ENCODE measurements at regions not wholly inside any gene's neighbourhood (a gene's known extent, or its start where the extent isn't known, plus 50 kb on each side); places are given as distances from the start of the nearest gene placed in this dataset.

DNA sequence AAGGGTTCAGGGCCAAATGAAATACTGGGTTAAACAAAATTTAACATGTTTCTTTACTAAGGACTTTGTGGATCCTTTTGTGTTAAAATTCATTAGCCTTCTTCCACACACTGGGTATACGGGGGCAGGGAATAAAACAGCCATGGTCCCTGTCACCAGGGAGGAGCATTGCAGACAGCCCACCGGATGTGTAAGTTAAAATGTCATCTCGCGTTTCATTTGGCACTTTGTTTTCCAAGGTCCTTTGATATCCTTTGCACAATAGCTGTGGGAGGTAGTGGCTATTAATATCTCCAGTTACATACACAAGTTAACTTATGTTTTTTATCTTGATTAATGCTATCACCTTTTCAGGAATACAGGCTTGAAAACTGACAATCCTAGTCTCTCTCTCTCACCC lies 172.7 kb downstream of the BARHL2 start:
- dilution Hi-C loops (cut with MboI; ENCODE audit: extremely low pct_ligation_motif_present, low sequenced_read_pairs): no loop called here
- CTCF ChIA-PET: interaction anchor here (0.9 kb wide), 1 partner anchor 35 kb away, joined by 3 read pairs; no protein-coding TSS in a partner anchor
- POLR2A ChIA-PET: no interaction called here

More for the DNA sequence above, 172.7 kb downstream of the BARHL2 start:
- H3K9me1 ChIP-seq (replicated peaks; ENCODE audit: control insufficient read depth, extremely low read depth, insufficient read depth, low read length): no peaks in the 10 kb centered on the region
- H3K79me2 ChIP-seq (ENCODE audit: control insufficient read depth, insufficient read depth, low read length): no peaks in the 10 kb centered on the region
- no peaks in the 10 kb centered on the region for H4K20me1 ChIP-seq (replicated peaks; ENCODE audit: control insufficient read depth, extremely low read depth, insufficient read depth, low read length)
- intact Hi-C loops (cut with micrococcal nuclease): no loop called here
- H3K9me3 ChIP-seq (replicated peaks; ENCODE audit: control insufficient read depth, insufficient read depth, low read length): no peaks in the 10 kb centered on the region
- no peak for FAIRE-seq
- H3K36me3 ChIP-seq (ENCODE audit: control insufficient read depth in 2 of 2, extremely low read depth in 1 of 2, insufficient read depth in 2 of 2, low read length in 2 of 2): no peaks in the 10 kb centered on the region
- no peak overlapping the region for H3K27ac ChIP-seq (ENCODE audit: insufficient read depth, low read depth, low read length)
- no peak overlapping the region for H2AFZ ChIP-seq (ENCODE audit: low read depth, low read length)
- H3K4me3 ChIP-seq (replicated peaks in 1 of 3; ENCODE audit: insufficient read depth in 1 of 3, low read depth in 1 of 3, low read length in 3 of 3): no peak overlapping the region
- no peaks in the 10 kb centered on the region for H3K27me3 ChIP-seq (ENCODE audit: control insufficient read depth in 2 of 2, insufficient read depth in 2 of 2, low read length in 2 of 2)
- DNase-seq (ENCODE audit: low read depth, low spot score): no peak
- TF ChIP-seq GATA2 (IDR thresholded peaks at IDR 0.05; ENCODE audit: insufficient read depth, insufficient read length, low read depth, low read length) (no peak), POLR2A (IDR thresholded peaks at IDR 0.05; ENCODE audit: low read depth, low read length) (no peak), POLR2AphosphoS5 (IDR thresholded peaks at IDR 0.05; ENCODE audit: insufficient read depth, low read depth, low read length) (no peak), FOS (IDR thresholded peaks at IDR 0.05; ENCODE audit: borderline replicate concordance, insufficient read depth, low read length) (no peak), EZH2 (IDR thresholded peaks at IDR 0.05; ENCODE audit: borderline replicate concordance, low read depth, low read length, severe bottlenecking) (no peak), MYC (IDR thresholded peaks at IDR 0.05; ENCODE audit: low read depth, low read length) (no peak), JUN (IDR thresholded peaks at IDR 0.05; ENCODE audit: borderline replicate concordance, insufficient read depth, insufficient read length, low read depth) (no peak), CTCF (IDR thresholded peaks at IDR 0.05; ENCODE audit: extremely low read depth in 1 of 2, insufficient read depth in 1 of 2, low read depth in 1 of 2, low read length in 2 of 2) (no peak)
- TF ChIP-seq, protein P1, sequence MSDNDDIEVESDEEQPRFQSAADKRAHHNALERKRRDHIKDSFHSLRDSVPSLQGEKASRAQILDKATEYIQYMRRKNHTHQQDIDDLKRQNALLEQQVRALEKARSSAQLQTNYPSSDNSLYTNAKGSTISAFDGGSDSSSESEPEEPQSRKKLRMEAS (IDR thresholded peaks at IDR 0.05; ENCODE audit: insufficient read depth, insufficient read length): no peak
- no peak overlapping the region for H3K4me2 ChIP-seq (ENCODE audit: insufficient read depth, low read length)
- no peak overlapping the region for H3K9ac ChIP-seq (replicated peaks; ENCODE audit: extremely low read depth, insufficient read depth, low read length)
- no peaks in the 10 kb centered on the region for H3K4me1 ChIP-seq (ENCODE audit: control insufficient read depth, extremely low read depth, insufficient read depth, low read length)
- no TSS peak for BruUV-seq (replicated peaks)

Measured in endothelial cell of umbilical vein (primary cell).